AG09319 (cell line): ENCODE measurements at regions not wholly inside any gene's neighbourhood (a gene's known extent, or its start where the extent isn't known, plus 50 kb on each side); places are given as distances from the start of the nearest gene placed in this dataset.

Experiments
- DNase-seq: peaks from one replicate; pipeline ENCODE4 v3.0.0-alpha.2; 2010; ENCODE audit warnings: low read depth; ENCODE audit errors: extremely low read depth
- TF ChIP-seq, protein P1 (sequence below): IDR thresholded peaks from 2 replicates; pipeline ENCODE4 v1.5.1; 2011; ENCODE audit warnings: low read depth, mild to moderate bottlenecking, inconsistent platforms, low read length, moderate library complexity

GRCh38 chr5:88542786-88543185 lies 274.1 kb upstream of the TMEM161B start:
- TF ChIP-seq, protein P1, sequence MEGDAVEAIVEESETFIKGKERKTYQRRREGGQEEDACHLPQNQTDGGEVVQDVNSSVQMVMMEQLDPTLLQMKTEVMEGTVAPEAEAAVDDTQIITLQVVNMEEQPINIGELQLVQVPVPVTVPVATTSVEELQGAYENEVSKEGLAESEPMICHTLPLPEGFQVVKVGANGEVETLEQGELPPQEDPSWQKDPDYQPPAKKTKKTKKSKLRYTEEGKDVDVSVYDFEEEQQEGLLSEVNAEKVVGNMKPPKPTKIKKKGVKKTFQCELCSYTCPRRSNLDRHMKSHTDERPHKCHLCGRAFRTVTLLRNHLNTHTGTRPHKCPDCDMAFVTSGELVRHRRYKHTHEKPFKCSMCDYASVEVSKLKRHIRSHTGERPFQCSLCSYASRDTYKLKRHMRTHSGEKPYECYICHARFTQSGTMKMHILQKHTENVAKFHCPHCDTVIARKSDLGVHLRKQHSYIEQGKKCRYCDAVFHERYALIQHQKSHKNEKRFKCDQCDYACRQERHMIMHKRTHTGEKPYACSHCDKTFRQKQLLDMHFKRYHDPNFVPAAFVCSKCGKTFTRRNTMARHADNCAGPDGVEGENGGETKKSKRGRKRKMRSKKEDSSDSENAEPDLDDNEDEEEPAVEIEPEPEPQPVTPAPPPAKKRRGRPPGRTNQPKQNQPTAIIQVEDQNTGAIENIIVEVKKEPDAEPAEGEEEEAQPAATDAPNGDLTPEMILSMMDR = no peak
- DNase-seq = no peak

DNA sequence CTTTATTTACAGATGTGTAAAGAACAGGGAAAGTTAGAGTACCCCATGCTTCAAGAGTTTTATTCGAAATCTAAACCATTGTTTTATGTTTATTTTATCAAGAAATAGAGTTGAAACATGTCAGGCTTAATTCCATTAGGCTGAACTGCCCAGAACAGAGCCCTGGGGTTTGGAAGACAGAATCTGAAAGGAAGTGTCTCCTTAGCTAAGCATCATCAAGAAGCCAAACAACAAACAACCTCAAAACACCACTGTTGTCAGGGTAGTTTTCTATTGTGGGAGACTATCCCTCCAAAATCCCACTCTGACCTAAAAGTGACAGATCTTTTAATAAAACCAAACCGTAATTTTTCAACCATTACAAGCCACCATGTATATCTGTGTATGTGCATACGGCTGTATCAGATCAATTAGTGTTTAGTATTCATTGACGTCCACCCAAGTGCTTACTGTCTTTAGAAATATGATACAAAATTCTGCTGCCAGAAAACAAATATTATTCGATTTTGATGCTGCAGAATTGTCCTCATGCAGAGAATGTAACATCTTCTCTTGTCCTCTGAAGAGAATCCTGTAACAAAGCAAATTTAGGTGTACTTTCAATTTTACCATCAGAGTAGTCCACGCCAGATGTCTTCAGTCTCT lies 271.9 kb upstream of the TMEM161B start:
- DNase-seq = no peak
- TF ChIP-seq, protein P1 = no peak

DNA sequence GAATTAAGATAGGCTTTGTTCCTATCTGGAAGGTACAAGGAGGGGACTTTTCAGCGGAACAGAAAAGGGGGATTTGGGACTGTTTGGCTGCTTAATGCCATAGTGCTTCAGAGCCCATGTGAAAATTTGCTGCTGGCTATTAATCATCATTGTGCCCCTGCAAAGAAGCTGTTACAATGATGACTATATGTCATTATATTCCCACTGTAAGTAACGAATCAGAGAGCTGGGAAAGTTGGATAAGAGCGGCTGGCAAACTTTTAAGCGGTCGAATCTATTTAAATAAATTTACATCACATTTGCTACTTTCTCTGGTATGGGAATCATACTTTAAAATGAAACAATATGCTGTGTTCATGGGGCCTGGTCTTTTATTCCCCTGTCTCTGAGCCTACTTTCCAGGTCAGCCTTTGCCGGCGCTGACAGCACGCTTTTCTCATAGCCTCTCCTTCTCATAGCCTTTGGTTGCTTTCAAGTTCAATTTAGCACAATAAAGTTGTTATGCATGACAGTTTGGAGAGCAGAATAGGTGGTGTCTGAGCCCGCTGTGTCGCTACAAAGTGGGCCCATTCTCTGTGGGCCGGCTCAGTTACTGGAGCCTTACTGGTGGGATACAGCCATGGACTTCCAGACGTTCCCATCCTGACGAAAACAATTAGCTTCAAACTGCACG lies 271.2 kb upstream of the TMEM161B start:
- no peak for DNase-seq
- TF ChIP-seq, protein P1 = no peak

GRCh38 chr5:88539026-88539425 lies 270.4 kb upstream of the TMEM161B start:
- no peak for DNase-seq
- TF ChIP-seq, protein P1 = no peak

DNA sequence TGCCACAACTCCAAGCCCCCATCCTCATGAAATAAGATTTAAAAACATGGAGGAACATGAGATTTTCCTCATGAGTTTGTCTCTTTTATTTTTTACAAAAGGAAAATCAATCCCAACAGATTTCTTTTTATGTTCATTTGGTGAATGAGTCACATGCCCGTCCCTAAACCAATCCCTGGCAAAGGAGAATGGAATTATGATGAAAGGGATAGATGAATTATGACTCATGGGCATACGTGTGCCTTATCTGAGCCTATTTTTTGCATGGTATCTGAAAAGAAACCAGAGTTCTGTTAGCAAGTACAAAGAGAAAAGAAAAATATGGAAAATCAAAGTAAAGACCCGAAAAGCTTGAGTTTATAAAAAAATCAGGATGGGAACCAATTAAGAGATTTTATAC lies 267.5 kb upstream of the TMEM161B start:
- no peak for DNase-seq
- TF ChIP-seq, protein P1 = no peak

GRCh38 chr5:88524941-88525340 lies 256.3 kb upstream of the TMEM161B start:
- TF ChIP-seq, protein P1 = no peak
- no peak for DNase-seq

DNA sequence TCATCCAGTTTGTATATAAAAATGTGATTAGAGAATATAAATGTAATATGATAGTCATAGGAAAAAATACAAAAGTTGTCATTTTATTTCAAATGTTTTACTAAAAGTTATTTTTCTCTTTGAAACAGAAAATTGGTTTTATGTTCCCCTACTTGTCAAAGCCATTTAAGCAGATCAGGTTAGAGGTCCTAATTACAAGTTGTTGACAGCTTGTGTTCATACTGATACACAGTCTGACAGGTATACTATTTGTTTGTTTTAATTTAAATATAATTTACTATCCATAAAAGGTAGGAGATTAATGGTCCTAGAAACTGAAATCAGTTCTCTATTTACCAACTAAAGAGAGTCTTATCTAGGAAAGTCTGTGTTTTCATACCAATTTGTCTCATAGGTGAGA lies 250.4 kb upstream of the TMEM161B start:
- TF ChIP-seq, protein P1 = no peak
- no peak for DNase-seq
